Fibroblast of villous mesenchyme (primary cell): ENCODE measurements at regions not wholly inside any gene's neighbourhood (a gene's known extent, or its start where the extent isn't known, plus 50 kb on each side); places are given as distances from the start of the nearest gene placed in this dataset.

Experiments used
- DNase-seq: peaks from one replicate; pipeline ENCODE4 v3.0.0-alpha.2; 2010; ENCODE audit warnings: low read depth
- H3K4me3 ChIP-seq: 2 replicates; pipeline ENCODE4 v1.5.1; 2011; ENCODE audit warnings: low read depth, mild to moderate bottlenecking, low read length
- CTCF ChIP-seq: IDR thresholded peaks from 2 replicates; pipeline ENCODE4 v1.5.1; 2012; ENCODE audit warnings: low read depth, mild to moderate bottlenecking, low read length; ENCODE audit not compliant: insufficient read depth

GRCh38 chr16:87057951-87058560 lies 259.1 kb downstream of the C16orf95 start:
- TF ChIP-seq CTCF: no peak
- no peak for DNase-seq
- H3K4me3 ChIP-seq: no peak overlapping the region

- H3K4me3 ChIP-seq: no peak overlapping the region
- DNase-seq: no peak
- no peak for TF ChIP-seq CTCF
Observed at GRCh38 chr16:87058728-87059250, 258.4 kb downstream of the C16orf95 start.

- DNase-seq: peak; percentile 57
- H3K4me3 ChIP-seq: peak overlapping the region; percentile 25
- TF ChIP-seq CTCF: peak; percentile 40
Observed at GRCh38 chr16:87060034-87060986, 256.9 kb downstream of the C16orf95 start.

GRCh38 chr16:87061243-87061920 lies 255.8 kb downstream of the C16orf95 start:
- no peak overlapping the region for H3K4me3 ChIP-seq
- no peak for TF ChIP-seq CTCF
- no peak for DNase-seq

GRCh38 chr16:87062569-87063442 lies 254.4 kb downstream of the C16orf95 start:
- DNase-seq: peak; percentile 71
- H3K4me3 ChIP-seq: no peak overlapping the region
- TF ChIP-seq CTCF: peak; percentile 86

- no peak for DNase-seq
- no peak overlapping the region for H3K4me3 ChIP-seq
- no peak for TF ChIP-seq CTCF
Observed at GRCh38 chr16:87063543-87063942, 253.6 kb downstream of the C16orf95 start.
